ENCODE measurements at regions not wholly inside any gene's neighbourhood (a gene's known extent, or its start where the extent isn't known, plus 50 kb on each side); places are given as distances from the start of the nearest gene placed in this dataset.

GRCh38 chr10:131563411-131563810 is 251.9 kb upstream of the TCERG1L start:
- no peak for DNase-seq (ENCODE audit: low read depth)
- FAIRE-seq: no peak
- Histone ChIP-seq H3K36me3 (ENCODE audit: control insufficient read depth, insufficient read depth, low read length) (no peaks in the 10 kb centered on the region), H3K27me3 (ENCODE audit: control insufficient read depth, insufficient read depth, low read length) (no peaks in the 10 kb centered on the region), H3K4me3 (ENCODE audit: low read depth, low read length) (no peak overlapping the region)
- TF ChIP-seq CTCF (IDR thresholded peaks at IDR 0.05; ENCODE audit: insufficient read depth, low read length, severe bottlenecking): no peak

GRCh38 chr10:131567279-131568162 is 256.0 kb upstream of the TCERG1L start:
- TF ChIP-seq CTCF (IDR thresholded peaks at IDR 0.05; ENCODE audit: insufficient read depth, low read length, severe bottlenecking): no peak
- H3K27me3 ChIP-seq (ENCODE audit: control insufficient read depth, insufficient read depth, low read length): no peaks in the 10 kb centered on the region
- no peaks in the 10 kb centered on the region for H3K36me3 ChIP-seq (ENCODE audit: control insufficient read depth, insufficient read depth, low read length)
- FAIRE-seq (no peak), DNase-seq (ENCODE audit: low read depth) (no peak)
- no peak overlapping the region for H3K4me3 ChIP-seq (ENCODE audit: low read depth, low read length)

- FAIRE-seq (no peak), DNase-seq (ENCODE audit: low read depth) (no peak)
- H3K36me3 ChIP-seq (ENCODE audit: control insufficient read depth, insufficient read depth, low read length): no peaks in the 10 kb centered on the region
- H3K4me3 ChIP-seq (ENCODE audit: low read depth, low read length): no peak overlapping the region
- no peaks in the 10 kb centered on the region for H3K27me3 ChIP-seq (ENCODE audit: control insufficient read depth, insufficient read depth, low read length)
- TF ChIP-seq CTCF (IDR thresholded peaks at IDR 0.05; ENCODE audit: insufficient read depth, low read length, severe bottlenecking): no peak
Measured at GRCh38 chr10:131568866-131569265, 257.3 kb upstream of the TCERG1L start.

- Histone ChIP-seq H3K4me3 (ENCODE audit: low read depth, low read length) (no peak overlapping the region), H3K27me3 (ENCODE audit: control insufficient read depth, insufficient read depth, low read length) (no peaks in the 10 kb centered on the region), H3K36me3 (ENCODE audit: control insufficient read depth, insufficient read depth, low read length) (no peaks in the 10 kb centered on the region)
- no peak for DNase-seq (ENCODE audit: low read depth)
- TF ChIP-seq CTCF (IDR thresholded peaks at IDR 0.05; ENCODE audit: insufficient read depth, low read length, severe bottlenecking): no peak
- no peak for FAIRE-seq
Measured at GRCh38 chr10:131569851-131570715, 258.6 kb upstream of the TCERG1L start.

- no peaks in the 10 kb centered on the region for H3K36me3 ChIP-seq (ENCODE audit: control insufficient read depth, insufficient read depth, low read length)
- no peaks in the 10 kb centered on the region for H3K27me3 ChIP-seq (ENCODE audit: control insufficient read depth, insufficient read depth, low read length)
- DNase-seq (ENCODE audit: low read depth) (no peak), FAIRE-seq (no peak)
- no peak for TF ChIP-seq CTCF (IDR thresholded peaks at IDR 0.05; ENCODE audit: insufficient read depth, low read length, severe bottlenecking)
- H3K4me3 ChIP-seq (ENCODE audit: low read depth, low read length): no peak overlapping the region
Measured at GRCh38 chr10:131570716-131571307, 259.3 kb upstream of the TCERG1L start.

Measured in bronchial epithelial cell (primary cell).